Aorta (tissue), 5 donors: ENCODE measurements at regions not wholly inside any gene's neighbourhood (a gene's known extent, or its start where the extent isn't known, plus 50 kb on each side); places are given as distances from the start of the nearest gene placed in this dataset.

Experiments used
- ATAC-seq: fragments of 200-7000 bp; cut with Tn5 transposase; one replicate; pipeline ENCODE4 v1.9.1; 2022; ENCODE audit warnings: moderate library complexity; ENCODE audit not compliant: low FRiP score
- DNase-seq, 2 donors: peaks; one replicate each; pipeline ENCODE4 v3.0.0-alpha.2; 2020
- H3K27ac ChIP-seq, 2 donors: one replicate each; pipeline ENCODE4 v1.5.1; 2013; ENCODE audit warnings: low read length in 2 of 2, mild to moderate bottlenecking in 2 of 2, moderate library complexity in 2 of 2, control low read depth in 1 of 2, inconsistent platforms in 1 of 2, low read depth in 1 of 2
- H3K27me3 ChIP-seq, 2 donors: one replicate each; pipeline ENCODE4 v1.6.1; 2013; ENCODE audit warnings: control low read depth in 1 of 2, low read length in 1 of 2, mild to moderate bottlenecking in 1 of 2, moderate library complexity in 1 of 2; ENCODE audit not compliant: insufficient read depth in 2 of 2, control insufficient read depth in 1 of 2
- H3K36me3 ChIP-seq, 2 donors: one replicate each; pipeline ENCODE4 v1.6.1; 2013; ENCODE audit warnings: control low read depth in 1 of 2, low read length in 1 of 2, mild to moderate bottlenecking in 1 of 2; ENCODE audit not compliant: insufficient read depth in 2 of 2, control insufficient read depth in 1 of 2
- H3K4me1 ChIP-seq, 2 donors: one replicate each; pipeline ENCODE4 v1.6.1; 2013; ENCODE audit warnings: low read length in 2 of 2, control low read depth in 1 of 2, mild to moderate bottlenecking in 1 of 2, moderate library complexity in 1 of 2; ENCODE audit not compliant: insufficient read depth in 2 of 2, control insufficient read depth in 1 of 2
- H3K4me3 ChIP-seq, 2 donors: one replicate each; pipeline ENCODE4 v1.5.1; 2013; ENCODE audit warnings: low read length in 2 of 2, control low read depth in 1 of 2, mild to moderate bottlenecking in 1 of 2
- H3K9me3 ChIP-seq: one replicate; pipeline ENCODE4 v1.6.1; 2013; ENCODE audit warnings: mild to moderate bottlenecking, low read length; ENCODE audit not compliant: control insufficient read depth
- WGBS, 2 donors: extraction: QIAGEN DNeasy Blood & Tissue Kit; methylation state at CpG; one replicate each; pipeline ENCODE4 v1.1.7; 2013; 5-methylcytosine and 5-hydroxymethylcytosine counted together
- intact Hi-C, 2 donors: fragments of 100-400 bp; cut with DNase I; formaldehyde crosslinking; loops; one replicate each; pipeline versions ENCODE4 v1.14.2 to v1.15.0; 2022
- donor health status: healthy with polysubstance abuse.
- donor health status: Bipolar disorder and iron deficiency.
- donor health status: DM: no; HTN: no; CAD: no.
- donor health status: DM: no; HTN: no; CAD: no.
- donor health status: DM: yes; HTN: yes; CAD: no.

DNA sequence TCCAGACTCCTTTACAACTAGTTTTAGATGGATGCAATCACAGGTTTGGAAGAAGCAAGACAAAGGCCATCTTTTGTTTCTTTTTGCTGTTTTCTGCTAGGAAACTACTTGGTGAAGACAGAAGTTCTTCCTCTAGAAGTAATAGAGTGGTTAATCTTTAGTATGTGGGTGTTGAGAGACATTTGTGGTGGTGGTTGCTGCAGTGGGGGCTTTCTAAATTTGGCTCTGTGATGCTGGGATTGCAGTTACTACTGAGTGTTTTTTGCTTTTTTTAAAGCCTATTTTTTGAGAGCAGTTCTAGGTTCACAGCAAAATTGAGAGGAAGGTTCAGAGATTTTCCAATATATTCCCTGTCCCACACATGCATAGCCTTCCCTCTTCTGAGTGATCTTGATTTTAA lies 120.0 kb downstream of the AASDHPPT start:
- H3K27ac ChIP-seq: no peak overlapping the region
- peaks cover 2% of the 10 kb centered on the region for H3K9me3 ChIP-seq
- ATAC-seq: no peak
- no peaks in the 10 kb centered on the region for H3K4me1 ChIP-seq
- H3K27me3 ChIP-seq: no peaks in the 10 kb centered on the region
- intact Hi-C loops: no loop called here
- no peak overlapping the region for H3K4me3 ChIP-seq
- no peaks in the 10 kb centered on the region for H3K36me3 ChIP-seq
- DNase-seq: no peak

DNA sequence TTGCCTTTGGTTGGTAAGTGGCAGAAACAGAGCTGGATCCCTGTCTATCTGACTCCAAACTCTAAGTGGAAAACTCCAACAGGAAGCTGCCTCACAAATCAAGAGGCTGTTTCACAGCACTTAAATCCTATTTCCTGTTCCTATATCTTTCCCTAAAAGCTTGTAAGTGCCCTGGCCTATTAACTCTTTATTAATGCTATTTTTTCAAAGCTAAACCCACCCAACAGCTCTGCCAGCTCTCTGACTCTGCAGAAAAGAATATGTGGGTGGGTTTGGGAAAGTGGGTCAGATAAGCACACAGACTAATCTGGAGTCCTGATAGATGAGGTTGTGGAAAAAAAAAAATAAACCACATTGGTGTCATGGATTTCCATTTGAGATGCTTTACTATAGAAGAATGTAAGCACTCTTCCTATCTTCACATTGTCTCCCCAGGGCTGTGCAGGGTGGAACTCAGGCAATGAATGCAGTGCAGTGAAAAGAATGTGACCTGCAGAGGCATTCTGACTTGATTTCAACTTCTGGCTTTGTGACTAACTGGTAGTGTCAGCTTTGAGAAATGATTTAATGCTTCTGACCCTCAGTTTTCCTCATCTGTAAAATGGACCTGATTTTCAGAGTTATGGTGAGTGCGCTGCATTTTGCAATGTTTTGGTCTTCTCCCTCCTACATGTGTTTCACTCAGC lies 125.6 kb downstream of the AASDHPPT start:
- Histone ChIP-seq H3K4me3 (no peak overlapping the region), H3K27ac (no peak overlapping the region), H3K4me1 (no peaks in the 10 kb centered on the region), H3K27me3 (no peaks in the 10 kb centered on the region), H3K36me3 (no peaks in the 10 kb centered on the region), H3K9me3 (peaks cover under 1% of the 10 kb centered on the region)
- ATAC-seq: no peak
- intact Hi-C loops: no loop called here
- no peak for DNase-seq
- 97 to 100% methylated on average over 1 of the region's 1 CpG for WGBS, 2 donors

DNA sequence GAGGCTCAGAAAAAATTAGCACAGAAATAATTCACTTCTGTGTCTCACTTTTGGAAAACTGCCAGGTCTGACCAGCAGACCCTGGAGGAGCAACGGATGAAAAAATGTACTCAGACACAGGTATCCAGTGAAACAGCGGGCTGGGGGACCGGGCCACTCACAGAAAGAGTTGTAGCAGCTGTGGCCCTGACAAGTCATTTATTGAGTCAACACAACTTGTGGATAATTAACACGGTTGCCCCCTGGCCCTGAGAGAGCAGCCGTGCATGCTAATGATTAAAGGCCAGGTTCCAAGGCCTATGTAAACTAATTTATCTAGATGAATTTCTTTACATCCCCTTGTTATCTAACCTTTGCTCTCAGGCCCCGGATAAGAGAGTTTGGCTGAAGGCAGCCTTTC lies 131.3 kb downstream of the AASDHPPT start:
- ATAC-seq (no peak), DNase-seq (no peak)
- Histone ChIP-seq H3K27me3 (peaks cover 0 to 2% of the 10 kb centered on the region in 2 donors), H3K4me1 (no peaks in the 10 kb centered on the region), H3K27ac (no peak overlapping the region), H3K36me3 (no peaks in the 10 kb centered on the region), H3K9me3 (peaks cover 2% of the 10 kb centered on the region), H3K4me3 (no peak overlapping the region)
- WGBS, 2 donors: 36 to 41% methylated on average over 6 of the region's 6 CpGs
- intact Hi-C loops: no loop called here

DNA sequence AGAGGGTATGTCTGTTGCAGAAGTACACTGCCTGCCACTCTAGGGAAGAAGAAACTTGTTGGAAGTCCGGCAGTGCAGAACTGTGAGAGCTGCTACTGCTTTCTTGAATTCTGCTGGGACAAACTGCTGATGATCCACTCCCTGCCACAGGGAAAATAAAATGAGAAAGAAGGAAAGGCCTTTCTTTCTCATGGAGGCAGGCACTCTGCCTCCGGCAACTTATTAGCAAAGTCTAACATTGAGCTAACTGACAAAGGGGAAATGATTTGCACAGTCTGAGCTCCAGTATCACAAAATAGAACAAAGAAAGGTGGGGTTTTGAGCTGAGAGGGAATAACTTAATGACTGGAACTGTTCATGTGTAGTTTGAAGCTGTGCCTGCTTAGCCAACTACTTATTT lies 134.6 kb downstream of the AASDHPPT start:
- Histone ChIP-seq H3K27ac (no peak overlapping the region), H3K4me3 (no peak overlapping the region), H3K27me3 (peaks cover 0 to 2% of the 10 kb centered on the region in 2 donors), H3K36me3 (no peaks in the 10 kb centered on the region), H3K9me3 (peaks cover 2% of the 10 kb centered on the region), H3K4me1 (no peaks in the 10 kb centered on the region)
- ATAC-seq (no peak), DNase-seq (no peak)
- intact Hi-C loops: no loop called here
- WGBS, 2 donors: 72 to 75% methylated on average over 2 of the region's 2 CpGs

DNA sequence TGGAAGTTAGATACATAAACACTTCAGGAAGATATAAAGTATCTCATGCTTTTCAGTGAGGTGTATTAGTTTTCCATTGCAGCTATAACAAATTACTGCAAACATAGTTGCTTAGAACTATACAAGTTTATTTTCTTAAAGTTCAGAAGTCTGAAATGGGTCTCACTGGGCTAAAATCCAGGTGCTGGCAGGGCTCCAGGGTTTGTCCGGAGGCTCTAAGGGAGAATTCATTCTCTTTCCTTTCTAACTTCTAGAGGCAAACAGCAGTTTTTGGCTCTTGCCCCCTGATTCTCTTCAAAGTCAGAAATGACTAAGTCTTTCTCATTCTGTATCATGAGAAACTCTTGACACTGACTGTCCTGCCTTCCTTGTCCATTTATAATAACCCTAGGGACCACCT lies 138.8 kb downstream of the AASDHPPT start:
- H3K4me3 ChIP-seq: no peak overlapping the region
- no peak overlapping the region for H3K27ac ChIP-seq
- ATAC-seq (no peak), DNase-seq (no peak)
- peaks cover 0 to 2% of the 10 kb centered on the region in 2 donors for H3K27me3 ChIP-seq
- no peaks in the 10 kb centered on the region for H3K4me1 ChIP-seq
- peaks cover 2% of the 10 kb centered on the region for H3K9me3 ChIP-seq
- WGBS, 2 donors: 10 to 15% methylated on average over 1 of the region's 1 CpG
- intact Hi-C loops: no loop called here
- no peaks in the 10 kb centered on the region for H3K36me3 ChIP-seq

DNA sequence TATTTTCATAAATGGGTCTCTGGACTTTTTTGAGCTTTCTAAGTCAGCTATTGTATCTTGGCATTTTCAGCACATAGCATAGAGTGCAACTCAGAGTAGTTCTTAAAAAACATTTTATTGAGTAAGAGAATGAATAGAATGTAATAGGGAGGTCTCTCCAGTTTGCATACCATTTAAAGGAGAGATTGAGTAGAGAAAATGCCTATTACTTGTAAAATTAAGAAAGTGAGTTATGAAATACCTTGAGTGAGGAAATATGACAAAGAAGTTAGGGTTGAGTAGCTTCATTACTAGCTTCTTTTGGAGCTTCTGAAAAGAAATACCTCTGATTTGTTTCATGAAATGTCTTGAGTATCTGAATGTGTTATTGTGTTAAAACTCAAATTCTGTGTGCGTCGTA lies 140.0 kb downstream of the AASDHPPT start:
- no peak for DNase-seq
- 85 to 90% methylated on average over 2 of the region's 2 CpGs for WGBS, 2 donors
- ATAC-seq: no peak
- Histone ChIP-seq H3K36me3 (no peaks in the 10 kb centered on the region), H3K27me3 (peaks cover 0 to 2% of the 10 kb centered on the region in 2 donors), H3K9me3 (peaks cover 3% of the 10 kb centered on the region), H3K4me3 (no peak overlapping the region), H3K4me1 (no peaks in the 10 kb centered on the region), H3K27ac (no peak overlapping the region)
- intact Hi-C loops: no loop called here

DNA sequence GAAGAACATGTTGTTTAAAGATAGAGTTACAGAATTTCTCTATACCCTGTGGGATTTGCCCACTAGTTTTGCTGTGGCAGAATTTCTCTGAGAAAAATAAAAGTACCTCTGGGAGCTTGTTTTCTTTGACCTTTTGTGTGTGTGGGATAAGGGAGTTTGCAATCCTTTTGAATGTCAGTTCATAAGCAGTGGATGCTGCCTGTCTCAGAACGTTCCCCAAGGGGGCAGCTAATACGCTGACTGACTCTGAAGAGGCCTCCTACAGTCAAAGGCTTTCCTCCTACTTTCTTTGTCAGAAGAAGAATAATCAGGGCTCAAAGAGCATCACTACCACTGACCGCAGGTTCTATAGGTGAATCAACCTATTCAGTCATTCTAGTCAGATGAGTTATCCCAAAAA lies 140.6 kb downstream of the AASDHPPT start:
- H3K27me3 ChIP-seq: peaks cover 0 to 2% of the 10 kb centered on the region in 2 donors
- intact Hi-C loops: no loop called here
- no peaks in the 10 kb centered on the region for H3K36me3 ChIP-seq
- DNase-seq (no peak), ATAC-seq (no peak)
- no peak overlapping the region for H3K4me3 ChIP-seq
- WGBS, 2 donors: 56 to 60% methylated on average over 3 of the region's 3 CpGs
- no peak overlapping the region for H3K27ac ChIP-seq
- no peaks in the 10 kb centered on the region for H3K4me1 ChIP-seq
- H3K9me3 ChIP-seq: peaks cover 5% of the 10 kb centered on the region

DNA sequence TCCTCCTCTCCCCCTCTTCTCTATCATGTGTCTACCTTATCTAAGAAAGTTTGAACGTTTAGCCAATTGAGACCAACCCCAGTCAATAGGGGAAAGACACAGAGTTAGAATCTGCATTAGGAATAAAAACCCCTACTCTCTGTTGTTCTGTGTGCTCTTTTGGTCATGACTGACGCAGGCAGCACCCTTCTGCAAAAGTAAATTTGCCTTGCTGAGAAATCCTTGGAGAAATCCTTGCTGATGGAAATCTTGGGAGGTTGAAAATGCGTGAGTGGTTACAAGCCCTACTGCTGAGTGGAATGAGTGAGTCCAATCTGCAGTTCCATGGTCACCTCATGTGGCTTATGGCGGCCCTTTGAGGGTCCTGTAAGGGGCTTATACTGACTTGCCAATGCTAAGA lies 145.2 kb downstream of the AASDHPPT start:
- WGBS, 2 donors: 86 to 90% methylated on average over 4 of the region's 4 CpGs
- Histone ChIP-seq H3K36me3 (no peaks in the 10 kb centered on the region), H3K27ac (no peak overlapping the region), H3K4me1 (no peaks in the 10 kb centered on the region), H3K27me3 (no peaks in the 10 kb centered on the region), H3K9me3 (peaks cover 11% of the 10 kb centered on the region), H3K4me3 (no peak overlapping the region)
- DNase-seq (no peak), ATAC-seq (no peak)
- intact Hi-C loops: no loop called here

DNA sequence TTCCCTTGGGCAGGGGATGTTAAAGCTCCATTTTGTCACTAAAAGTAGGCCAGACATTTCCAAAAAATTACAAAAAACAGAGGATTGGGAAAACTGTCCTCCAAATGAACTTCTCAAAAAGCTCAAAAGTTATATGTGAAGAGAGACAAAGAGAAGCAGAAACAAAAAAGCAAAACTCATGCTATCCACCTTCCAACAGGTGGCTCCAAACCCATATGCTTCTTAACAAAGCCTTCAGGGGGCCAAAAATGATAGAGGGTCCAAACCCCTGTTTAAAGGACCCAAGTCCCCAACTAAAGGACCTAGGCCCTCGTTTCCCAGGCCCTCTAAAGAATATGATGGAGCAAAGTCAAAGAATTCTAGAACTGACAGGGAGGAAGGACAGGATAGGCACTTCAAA lies 146.7 kb downstream of the AASDHPPT start:
- Histone ChIP-seq H3K4me3 (no peak overlapping the region), H3K27me3 (no peaks in the 10 kb centered on the region), H3K36me3 (no peaks in the 10 kb centered on the region), H3K4me1 (no peaks in the 10 kb centered on the region), H3K9me3 (peaks cover 11% of the 10 kb centered on the region), H3K27ac (no peak overlapping the region)
- 0% methylated on average over 1 of the region's 1 CpG for WGBS, 2 donors
- intact Hi-C loops: no loop called here
- ATAC-seq: no peak
- no peak for DNase-seq
